Activated T-helper 1 cell treated with anti-CD3 and anti-CD28 coated beads, Interleukin-12 subunit alpha, Interleukin-12 subunit beta, Interleukin-2, Interleukin-4 antibody, amounts not matched to agents 30 ng/mL and 10 ng/mL and 1 ng/mL, durations not matched to agents 14 hours and 24 hours and 36 hours (primary cell): ENCODE measurements at regions not wholly inside any gene's neighbourhood (a gene's known extent, or its start where the extent isn't known, plus 50 kb on each side); places are given as distances from the start of the nearest gene placed in this dataset.
"Not testable (repeated sequence)": the region's sequence is repeated elsewhere in the genome, so short reads cannot be mapped to it uniquely, and the experiment has no call there.

Experiments
- DNase-seq: peaks from one replicate; pipeline ENCODE4 v3.0.0; 2021; ENCODE audit warnings: low spot score
- H3K27ac Mint-ChIP-seq: one replicate; pipeline ENCODE4 v1.8.0; 2021; ENCODE audit warnings: mild to moderate bottlenecking, mixed read lengths
- H3K27me3 Mint-ChIP-seq: one replicate; pipeline ENCODE4 v1.8.0; 2022; ENCODE audit warnings: mild to moderate bottlenecking, moderate library complexity, mixed read lengths; ENCODE audit not compliant: insufficient read depth
- H3K36me3 Mint-ChIP-seq: one replicate; pipeline ENCODE4 v1.8.0; 2021; ENCODE audit warnings: low read depth, mixed read lengths
- H3K4me1 Mint-ChIP-seq: one replicate; pipeline ENCODE4 v1.8.0; 2021; ENCODE audit warnings: low read depth, mixed read lengths
- H3K4me3 Mint-ChIP-seq: one replicate; pipeline ENCODE4 v1.8.0; 2021; ENCODE audit warnings: mild to moderate bottlenecking, moderate library complexity, mixed read lengths
- H3K9me3 Mint-ChIP-seq: one replicate; pipeline ENCODE4 v1.8.0; 2021; ENCODE audit warnings: mixed read lengths
- intact Hi-C: fragments of 100-400 bp; cut with micrococcal nuclease; formaldehyde crosslinking; loops from one replicate; pipeline ENCODE4 v1.15.1; 2024

- H3K36me3 Mint-ChIP-seq, result no peaks in the 10 kb centered on the region
- intact Hi-C loops, result no loop called here
Observed at GRCh38 chr4:22573198-22573597, 57.3 kb upstream of the ADGRA3 start.

GRCh38 chr4:22573641-22574040 is 57.8 kb upstream of the ADGRA3 start:
- no peaks in the 10 kb centered on the region for H3K4me1 Mint-ChIP-seq
- no peak overlapping the region for H3K27ac Mint-ChIP-seq
- no peaks in the 10 kb centered on the region for H3K27me3 Mint-ChIP-seq
- intact Hi-C loops, result no loop called here
- H3K4me3 Mint-ChIP-seq, result no peak overlapping the region
- no peaks in the 10 kb centered on the region for H3K36me3 Mint-ChIP-seq
- DNase-seq, result no peak
- H3K9me3 Mint-ChIP-seq, result peaks cover 5% of the 10 kb centered on the region

More at GRCh38 chr4:22573198-22573597, 57.3 kb upstream of the ADGRA3 start:
- no peak for DNase-seq
- H3K4me1 Mint-ChIP-seq, result no peaks in the 10 kb centered on the region
- no peak overlapping the region for H3K4me3 Mint-ChIP-seq
- no peaks in the 10 kb centered on the region for H3K27me3 Mint-ChIP-seq
- peaks cover 5% of the 10 kb centered on the region for H3K9me3 Mint-ChIP-seq
- H3K27ac Mint-ChIP-seq, result no peak overlapping the region

- no peak overlapping the region for H3K27ac Mint-ChIP-seq
- H3K4me1 Mint-ChIP-seq, result no peaks in the 10 kb centered on the region
- H3K4me3 Mint-ChIP-seq, result no peak overlapping the region
- H3K36me3 Mint-ChIP-seq, result no peaks in the 10 kb centered on the region
- H3K9me3 Mint-ChIP-seq, result peaks cover 5% of the 10 kb centered on the region
- intact Hi-C loops, result no loop called here
- no peaks in the 10 kb centered on the region for H3K27me3 Mint-ChIP-seq
- no peak for DNase-seq
Observed at GRCh38 chr4:22574424-22574823, 58.6 kb upstream of the ADGRA3 start.

- intact Hi-C loops, result no loop called here
- peaks cover 5% of the 10 kb centered on the region for H3K9me3 Mint-ChIP-seq
- no peak for DNase-seq
Observed at GRCh38 chr4:22574880-22575279, 59.0 kb upstream of the ADGRA3 start.

GRCh38 chr4:22587253-22587652 is 71.4 kb upstream of the ADGRA3 start:
- no peaks in the 10 kb centered on the region for H3K27me3 Mint-ChIP-seq
- no peaks in the 10 kb centered on the region for H3K4me1 Mint-ChIP-seq
- H3K27ac Mint-ChIP-seq, result no peak overlapping the region
- no peaks in the 10 kb centered on the region for H3K9me3 Mint-ChIP-seq
- H3K4me3 Mint-ChIP-seq, result no peak overlapping the region
- H3K36me3 Mint-ChIP-seq, result no peaks in the 10 kb centered on the region
- intact Hi-C loops, result no loop called here
- DNase-seq, result no peak

More at GRCh38 chr4:22574880-22575279, 59.0 kb upstream of the ADGRA3 start:
- H3K4me3 Mint-ChIP-seq, result no peak overlapping the region
- no peaks in the 10 kb centered on the region for H3K27me3 Mint-ChIP-seq
- no peaks in the 10 kb centered on the region for H3K4me1 Mint-ChIP-seq
- no peaks in the 10 kb centered on the region for H3K36me3 Mint-ChIP-seq
- no peak overlapping the region for H3K27ac Mint-ChIP-seq

GRCh38 chr4:22593933-22594332 is 78.1 kb upstream of the ADGRA3 start:
- intact Hi-C loops, result no loop called here
- no peaks in the 10 kb centered on the region for H3K4me1 Mint-ChIP-seq
- H3K4me3 Mint-ChIP-seq, result no peak overlapping the region
- H3K9me3 Mint-ChIP-seq, result no peaks in the 10 kb centered on the region
- H3K27me3 Mint-ChIP-seq, result peaks cover 2% of the 10 kb centered on the region
- no peak for DNase-seq
- no peak overlapping the region for H3K27ac Mint-ChIP-seq
- no peaks in the 10 kb centered on the region for H3K36me3 Mint-ChIP-seq

- no peak for DNase-seq
- H3K4me1 Mint-ChIP-seq, result no peaks in the 10 kb centered on the region
- intact Hi-C loops, result no loop called here
- H3K9me3 Mint-ChIP-seq, result no peaks in the 10 kb centered on the region
- H3K27me3 Mint-ChIP-seq, result peaks cover 2% of the 10 kb centered on the region
- no peak overlapping the region for H3K27ac Mint-ChIP-seq
- no peaks in the 10 kb centered on the region for H3K36me3 Mint-ChIP-seq
- H3K4me3 Mint-ChIP-seq, result no peak overlapping the region
Observed at GRCh38 chr4:22595684-22596083, 79.8 kb upstream of the ADGRA3 start.

GRCh38 chr4:22596409-22596808 is 80.5 kb upstream of the ADGRA3 start:
- no peaks in the 10 kb centered on the region for H3K4me1 Mint-ChIP-seq
- intact Hi-C loops, result no loop called here
- no peak for DNase-seq
- H3K9me3 Mint-ChIP-seq, result no peaks in the 10 kb centered on the region
- H3K27me3 Mint-ChIP-seq, result peaks cover 2% of the 10 kb centered on the region
- no peak overlapping the region for H3K27ac Mint-ChIP-seq
- no peak overlapping the region for H3K4me3 Mint-ChIP-seq
- no peaks in the 10 kb centered on the region for H3K36me3 Mint-ChIP-seq

GRCh38 chr4:22597471-22597870 is 81.6 kb upstream of the ADGRA3 start:
- Mint-ChIP-seq H3K4me3 (no peak overlapping the region), H3K4me1 (no peaks in the 10 kb centered on the region), H3K27me3 (peaks cover 2% of the 10 kb centered on the region), H3K9me3 (no peaks in the 10 kb centered on the region), H3K27ac (no peak overlapping the region), H3K36me3 (no peaks in the 10 kb centered on the region)
- intact Hi-C loops, result no loop called here
- DNase-seq, result no peak

- H3K9me3 Mint-ChIP-seq, H3K4me1 Mint-ChIP-seq, DNase-seq, H3K36me3 Mint-ChIP-seq, H3K27me3 Mint-ChIP-seq, H3K27ac Mint-ChIP-seq, intact Hi-C loops, H3K4me3 Mint-ChIP-seq: not testable (repeated sequence)
Observed at GRCh38 chr4:22598113-22599047, 82.5 kb upstream of the ADGRA3 start.

GRCh38 chr4:22599228-22599928 is 83.5 kb upstream of the ADGRA3 start:
- intact Hi-C loops, H3K9me3 Mint-ChIP-seq, H3K27ac Mint-ChIP-seq, H3K4me3 Mint-ChIP-seq, DNase-seq, H3K4me1 Mint-ChIP-seq, H3K27me3 Mint-ChIP-seq, H3K36me3 Mint-ChIP-seq: not testable (repeated sequence)

- intact Hi-C loops, H3K9me3 Mint-ChIP-seq, H3K36me3 Mint-ChIP-seq, H3K4me1 Mint-ChIP-seq, H3K27ac Mint-ChIP-seq, H3K27me3 Mint-ChIP-seq, H3K4me3 Mint-ChIP-seq, DNase-seq: not testable (repeated sequence)
Observed at GRCh38 chr4:22599929-22600432, 84.1 kb upstream of the ADGRA3 start.

- intact Hi-C loops, H3K27ac Mint-ChIP-seq, H3K36me3 Mint-ChIP-seq, DNase-seq, H3K4me3 Mint-ChIP-seq, H3K9me3 Mint-ChIP-seq, H3K4me1 Mint-ChIP-seq, H3K27me3 Mint-ChIP-seq: not testable (repeated sequence)
Observed at GRCh38 chr4:22601638-22602037, 85.8 kb upstream of the ADGRA3 start.
